ENCODE measurements at regions not wholly inside any gene's neighbourhood (a gene's known extent, or its start where the extent isn't known, plus 50 kb on each side); places are given as distances from the start of the nearest gene placed in this dataset.
"Not testable (repeated sequence)": the region's sequence is repeated elsewhere in the genome, so short reads cannot be mapped to it uniquely, and the experiment has no call there.

GRCh38 chr11:86861810-86862209 lies 61.5 kb downstream of the PRSS23 start:
- peak; percentile 54 for DNase-seq

- no peak for DNase-seq
Observed at GRCh38 chr11:86863476-86863875, 63.1 kb downstream of the PRSS23 start.

DNA sequence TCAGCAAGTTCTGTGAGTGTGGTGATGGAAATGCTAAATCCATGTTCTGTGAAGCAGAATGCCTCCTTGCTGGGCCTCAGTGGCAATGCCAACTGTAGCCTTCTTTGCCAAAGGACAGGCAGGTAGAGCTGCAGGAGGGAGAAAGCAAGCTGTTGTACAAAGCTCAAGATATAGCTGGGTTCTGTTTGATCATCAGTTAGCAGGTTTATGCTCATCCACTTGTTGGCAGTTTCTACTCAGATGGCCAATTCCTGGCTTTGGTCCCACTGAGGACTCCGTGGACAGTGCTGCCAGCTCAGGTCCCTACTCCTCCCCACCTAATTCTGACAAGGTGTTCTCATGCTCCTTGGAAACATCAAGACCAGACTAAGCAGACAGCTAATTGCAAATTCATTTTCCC lies 65.1 kb downstream of the PRSS23 start:
- no peak for DNase-seq

DNA sequence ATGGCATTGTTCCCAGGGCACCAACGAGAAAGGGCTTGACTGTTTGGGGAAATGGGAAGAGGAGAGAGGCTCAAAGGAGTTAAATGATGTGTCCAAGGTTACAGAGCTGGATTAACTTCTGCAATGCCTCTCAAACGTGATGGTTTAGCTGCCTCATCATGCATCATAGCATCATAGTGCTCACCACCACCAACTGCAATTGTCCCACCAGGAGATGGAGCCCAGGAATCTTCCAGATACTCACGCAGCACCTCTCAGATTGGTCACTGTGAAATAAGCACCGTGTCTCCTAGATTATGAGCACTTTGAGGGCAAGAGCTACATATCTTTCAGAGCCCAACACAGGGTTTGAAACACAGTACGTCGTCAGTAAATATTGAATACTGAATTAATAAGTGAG lies 69.2 kb downstream of the PRSS23 start:
- no peak for DNase-seq

- DNase-seq: peak; percentile 94
Observed at GRCh38 chr11:86869966-86870570, 69.7 kb downstream of the PRSS23 start.

- DNase-seq: no peak
Observed at GRCh38 chr11:86873573-86874083, 73.3 kb downstream of the PRSS23 start.

DNA sequence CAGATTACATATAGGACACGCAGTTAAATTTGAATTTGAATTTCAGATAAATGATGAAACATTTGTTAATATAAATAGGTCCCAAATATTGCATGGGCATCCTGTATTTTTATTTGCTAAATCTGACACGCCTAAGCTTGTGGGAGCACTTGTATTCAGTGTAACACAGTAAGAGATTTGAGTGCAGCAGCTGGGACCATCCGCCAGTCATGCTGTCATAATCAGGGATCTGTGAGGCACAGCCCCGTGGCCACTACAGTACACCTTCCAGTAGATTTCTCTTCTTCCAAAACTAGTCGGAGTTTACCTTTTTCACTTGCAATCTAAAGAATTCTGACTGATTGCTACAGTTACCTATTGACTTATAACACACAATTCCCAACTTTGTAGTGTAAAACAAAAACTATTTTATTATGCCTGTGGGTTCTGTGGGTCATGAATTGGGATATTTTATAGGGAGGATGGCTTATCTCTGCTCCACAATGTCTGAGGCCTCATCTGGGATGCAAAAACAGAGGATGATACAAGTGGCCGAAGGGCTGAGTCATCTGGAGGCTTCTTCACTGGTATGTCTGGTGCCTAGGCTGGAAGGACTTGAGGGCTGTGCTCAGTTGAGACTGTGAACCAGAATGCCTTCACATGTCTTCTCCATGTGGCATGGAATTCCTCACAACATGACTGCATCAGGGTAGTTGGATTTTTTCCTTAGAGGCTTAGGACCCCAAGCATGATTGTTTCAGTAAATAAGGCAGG lies 74.1 kb downstream of the PRSS23 start:
- peak; percentile 58 for DNase-seq

DNA sequence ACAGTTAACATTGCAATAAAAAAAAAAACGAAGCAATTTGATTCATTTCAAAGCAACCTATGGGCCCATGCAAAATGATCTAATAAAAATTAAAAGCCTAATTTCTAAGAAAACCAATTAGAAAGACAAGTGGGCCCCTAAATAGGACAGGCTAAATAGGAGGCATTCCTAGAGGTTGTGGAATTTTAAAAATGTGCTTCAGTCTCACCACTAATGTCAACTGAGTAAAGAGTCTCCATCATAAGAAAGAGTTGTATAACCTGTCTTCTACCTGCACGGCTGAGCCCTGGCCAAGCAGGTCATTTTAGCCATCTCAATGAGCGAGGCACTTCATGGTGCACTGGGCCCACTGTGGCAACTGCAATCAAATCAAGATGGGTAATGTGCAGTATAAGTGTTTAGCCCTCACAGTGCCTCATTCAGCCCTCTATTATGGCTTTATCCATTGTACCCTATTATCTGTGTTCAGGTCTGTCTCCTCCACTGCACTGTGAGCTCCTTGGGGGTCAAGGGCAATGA lies 76.4 kb downstream of the PRSS23 start:
- DNase-seq: no peak

- no peak for DNase-seq
Observed at GRCh38 chr11:86877503-86877902, 77.2 kb downstream of the PRSS23 start.

DNA sequence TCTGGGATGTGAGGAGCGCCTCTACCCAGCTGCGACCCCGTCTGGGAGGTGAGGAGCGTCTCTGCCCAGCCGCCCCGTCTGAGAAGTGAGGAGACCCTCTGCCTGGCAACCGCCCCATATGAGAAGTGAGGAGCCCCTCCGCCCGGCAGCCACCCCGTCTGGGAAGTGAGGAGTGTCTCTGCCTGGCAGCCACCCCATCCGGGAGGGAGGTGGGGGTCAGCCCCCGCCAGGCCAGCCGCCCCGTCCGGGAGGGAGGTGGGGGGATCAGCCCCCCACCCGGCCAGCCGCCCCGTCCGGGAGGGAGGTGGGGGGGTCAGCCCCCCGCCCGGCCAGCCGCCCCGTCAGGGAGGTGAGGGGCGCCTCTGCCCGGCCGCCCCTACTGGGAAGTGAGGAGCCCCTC lies 76.0 kb downstream of the FZD4 start:
- DNase-seq: not testable (repeated sequence)

GRCh38 chr11:86885311-86885710 lies 69.9 kb downstream of the FZD4 start:
- no peak for DNase-seq

DNA sequence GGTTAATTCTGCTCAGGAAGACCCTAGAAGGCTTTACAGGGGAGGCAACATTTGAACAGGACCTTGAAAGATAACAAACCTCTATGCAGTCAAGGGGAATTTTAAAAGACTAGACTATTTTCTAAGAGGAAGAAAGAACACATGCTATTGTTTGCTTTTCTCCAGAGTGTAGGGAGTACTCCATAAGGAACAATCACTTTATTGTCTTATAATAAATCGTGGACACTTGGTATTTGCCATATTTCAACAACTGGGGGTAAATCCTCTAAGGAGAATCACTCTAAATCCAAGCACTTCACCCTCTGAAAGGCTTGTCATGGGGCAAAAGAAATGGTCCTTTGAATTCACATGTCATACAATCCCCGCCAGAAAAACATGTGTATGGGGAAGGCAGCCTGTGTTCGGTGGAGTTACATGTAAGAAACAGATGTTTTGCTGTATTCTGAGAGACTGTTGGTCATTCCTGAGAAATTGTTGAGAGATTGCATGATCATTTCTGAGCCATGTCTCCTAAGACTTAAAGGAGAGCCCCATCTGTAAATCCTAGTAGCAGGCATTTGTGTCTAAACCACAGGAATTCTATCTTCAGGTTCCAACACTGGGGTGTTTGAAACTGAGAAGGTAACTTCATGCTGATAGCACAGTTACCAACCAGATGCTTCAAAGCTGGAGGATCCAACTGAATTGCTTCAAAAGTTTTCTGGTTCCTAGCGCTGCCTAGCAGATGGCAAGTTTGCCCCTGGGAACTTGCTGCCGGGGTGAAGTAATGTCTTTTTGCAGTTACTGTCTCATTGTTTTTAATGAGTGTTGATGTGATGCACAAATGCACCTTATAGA lies 66.8 kb downstream of the FZD4 start:
- no peak for DNase-seq

- DNase-seq: no peak
Observed at GRCh38 chr11:86889001-86889341, 66.2 kb downstream of the FZD4 start.

GRCh38 chr11:86891036-86891435 lies 64.2 kb downstream of the FZD4 start:
- DNase-seq: no peak

GRCh38 chr11:86893235-86893634 lies 62.0 kb downstream of the FZD4 start:
- no peak for DNase-seq
